Prostate gland (tissue), 2 donors: ENCODE measurements at regions not wholly inside any gene's neighbourhood (a gene's known extent, or its start where the extent isn't known, plus 50 kb on each side); places are given as distances from the start of the nearest gene placed in this dataset.

Experiments
- DNase-seq: peaks from one replicate; pipeline ENCODE4 v3.0.0-alpha.2; 2019; ENCODE audit warnings: low spot score
- H3K27ac ChIP-seq, 2 donors: fragments of 200-600 bp; sonication (generic); 2 replicates each; pipeline ENCODE4 v1.5.1; 2017 to 2019
- H3K27me3 ChIP-seq: fragments of 200-600 bp; sonication (generic); replicated peaks from 2 replicates; pipeline ENCODE4 v1.5.1; 2019; ENCODE audit not compliant: insufficient read depth
- H3K36me3 ChIP-seq, 2 donors: fragments of 200-600 bp; sonication (generic); 1 replicate in 1 of 2; 2 replicates in 1 of 2; pipeline versions ENCODE4 v1.5.1 to v1.8.1; 2017 to 2019
- H3K4me1 ChIP-seq: fragments of 200-600 bp; sonication (generic); replicated peaks from 2 replicates; pipeline ENCODE4 v1.5.1; 2019
- H3K4me3 ChIP-seq, 2 donors: fragments of 200-600 bp; sonication (generic); 2 replicates each; pipeline ENCODE4 v1.5.1; 2017 to 2019
- H3K9me3 ChIP-seq: fragments of 200-600 bp; sonication (generic); 2 replicates; pipeline ENCODE4 v1.5.1; 2017
- POLR2A ChIP-seq: fragments of 450-650 bp; IDR thresholded peaks from one replicate; pipeline ENCODE4 v1.6.1; 2016; ENCODE audit warnings: antibody characterized with exemption, mild to moderate bottlenecking
- POLR2AphosphoS5 ChIP-seq: sonication (generic); formaldehyde crosslinking; IDR thresholded peaks from one replicate; pipeline ENCODE4 v1.6.1; 2017; ENCODE audit warnings: antibody characterized with exemption
- WGBS: methylation state at CpG from one replicate; pipeline ENCODE4 v1.1.5; 2018; 5-methylcytosine and 5-hydroxymethylcytosine counted together
- intact Hi-C: fragments of 100-400 bp; cut with DNase I; formaldehyde crosslinking; loops from one replicate; pipeline ENCODE4 v1.14.2; 2022
- TF ChIP-seq, protein P1 (sequence below), 4 experiments: fragments of 200-600 bp in 2 of 4; fragments of 450-650 bp in 2 of 4; sonication (generic) in 2 of 4; IDR thresholded peaks; 1 replicate in 3 of 4; 2 replicates in 1 of 4; pipeline ENCODE4 v1.5.1; 2016 to 2019; ENCODE audit warnings: antibody characterized with exemption in 4 of 4, mild to moderate bottlenecking in 2 of 4, moderate library complexity in 2 of 4

DNA sequence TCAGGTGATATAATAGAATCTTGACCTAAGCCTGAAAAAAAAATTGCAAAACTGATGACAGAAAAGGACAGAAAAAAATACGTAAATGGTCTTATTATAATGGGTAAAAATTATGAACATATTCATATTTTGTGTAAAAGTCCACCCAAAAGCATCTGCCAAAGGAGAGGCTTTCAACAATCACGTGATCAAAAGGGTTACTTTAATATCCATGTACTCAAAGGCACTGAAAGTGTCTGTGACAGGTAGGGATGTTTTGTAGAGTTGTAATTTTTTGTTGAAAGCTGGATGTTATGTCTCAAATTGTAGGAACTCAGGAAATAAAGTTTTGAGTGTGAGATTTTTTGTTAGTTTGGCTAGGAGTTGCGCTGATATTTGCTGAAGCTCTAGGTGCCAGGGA, 144.8 kb upstream of the GALNTL6 start:
- Histone ChIP-seq H3K36me3 (no peaks in the 10 kb centered on the region), H3K9me3 (no peaks in the 10 kb centered on the region), H3K27ac (no peak overlapping the region), H3K4me3 (no peak overlapping the region), H3K4me1 (no peaks in the 10 kb centered on the region), H3K27me3 (no peaks in the 10 kb centered on the region)
- TF ChIP-seq POLR2A (no peak), POLR2AphosphoS5 (no peak)
- TF ChIP-seq, protein P1, sequence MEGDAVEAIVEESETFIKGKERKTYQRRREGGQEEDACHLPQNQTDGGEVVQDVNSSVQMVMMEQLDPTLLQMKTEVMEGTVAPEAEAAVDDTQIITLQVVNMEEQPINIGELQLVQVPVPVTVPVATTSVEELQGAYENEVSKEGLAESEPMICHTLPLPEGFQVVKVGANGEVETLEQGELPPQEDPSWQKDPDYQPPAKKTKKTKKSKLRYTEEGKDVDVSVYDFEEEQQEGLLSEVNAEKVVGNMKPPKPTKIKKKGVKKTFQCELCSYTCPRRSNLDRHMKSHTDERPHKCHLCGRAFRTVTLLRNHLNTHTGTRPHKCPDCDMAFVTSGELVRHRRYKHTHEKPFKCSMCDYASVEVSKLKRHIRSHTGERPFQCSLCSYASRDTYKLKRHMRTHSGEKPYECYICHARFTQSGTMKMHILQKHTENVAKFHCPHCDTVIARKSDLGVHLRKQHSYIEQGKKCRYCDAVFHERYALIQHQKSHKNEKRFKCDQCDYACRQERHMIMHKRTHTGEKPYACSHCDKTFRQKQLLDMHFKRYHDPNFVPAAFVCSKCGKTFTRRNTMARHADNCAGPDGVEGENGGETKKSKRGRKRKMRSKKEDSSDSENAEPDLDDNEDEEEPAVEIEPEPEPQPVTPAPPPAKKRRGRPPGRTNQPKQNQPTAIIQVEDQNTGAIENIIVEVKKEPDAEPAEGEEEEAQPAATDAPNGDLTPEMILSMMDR (IDR thresholded peaks at IDR 0.05) = no peak
- WGBS = 87% methylated on average over 3 of the region's 3 CpGs
- intact Hi-C loops = no loop called here
- DNase-seq = no peak

DNA sequence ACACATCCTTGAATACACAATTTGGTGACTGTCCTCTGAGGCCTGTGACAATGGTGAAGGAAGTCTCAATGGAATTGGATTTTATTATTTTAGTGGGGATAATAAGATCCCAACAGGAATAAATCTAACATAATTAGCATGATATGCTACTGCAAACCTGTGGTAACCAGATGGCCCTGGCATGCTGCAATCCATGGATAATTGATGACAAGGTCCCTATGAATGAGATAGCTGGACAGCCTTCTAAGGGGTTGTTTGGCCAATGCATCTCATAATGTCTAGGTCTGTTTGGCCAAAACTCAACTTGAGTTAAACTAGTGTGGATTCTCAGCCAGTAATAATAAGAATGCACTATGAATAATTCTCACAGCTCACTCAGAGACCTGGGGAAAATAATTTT, 145.3 kb upstream of the GALNTL6 start:
- no peak overlapping the region for H3K27ac ChIP-seq
- no peaks in the 10 kb centered on the region for H3K36me3 ChIP-seq
- no peak for TF ChIP-seq POLR2AphosphoS5
- intact Hi-C loops = no loop called here
- no peak overlapping the region for H3K4me3 ChIP-seq
- no peaks in the 10 kb centered on the region for H3K4me1 ChIP-seq
- H3K27me3 ChIP-seq = no peaks in the 10 kb centered on the region
- H3K9me3 ChIP-seq = no peaks in the 10 kb centered on the region
- no peak for DNase-seq

DNA sequence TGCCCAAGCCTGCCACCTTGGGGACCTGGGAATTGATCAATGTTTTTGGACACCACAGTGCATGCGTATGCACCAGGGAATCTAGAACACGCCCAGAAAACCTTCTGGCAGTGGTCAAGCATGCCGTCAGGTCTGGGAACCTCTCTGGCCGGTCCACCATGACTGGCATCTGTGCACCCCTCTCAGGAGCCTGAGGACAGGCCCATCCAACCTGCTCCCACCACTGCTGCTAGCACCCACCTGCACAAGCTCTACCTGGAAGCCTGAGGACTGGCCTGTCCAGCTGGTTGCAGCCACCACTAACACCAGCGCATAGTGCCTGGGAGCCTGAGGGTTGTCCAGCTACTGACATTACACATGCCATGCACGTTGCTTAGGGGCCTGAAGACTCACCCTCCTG, 162.1 kb upstream of the GALNTL6 start:
- WGBS = 93% methylated on average over 6 of the region's 6 CpGs
- no peak for DNase-seq
- intact Hi-C loops = no loop called here

DNA sequence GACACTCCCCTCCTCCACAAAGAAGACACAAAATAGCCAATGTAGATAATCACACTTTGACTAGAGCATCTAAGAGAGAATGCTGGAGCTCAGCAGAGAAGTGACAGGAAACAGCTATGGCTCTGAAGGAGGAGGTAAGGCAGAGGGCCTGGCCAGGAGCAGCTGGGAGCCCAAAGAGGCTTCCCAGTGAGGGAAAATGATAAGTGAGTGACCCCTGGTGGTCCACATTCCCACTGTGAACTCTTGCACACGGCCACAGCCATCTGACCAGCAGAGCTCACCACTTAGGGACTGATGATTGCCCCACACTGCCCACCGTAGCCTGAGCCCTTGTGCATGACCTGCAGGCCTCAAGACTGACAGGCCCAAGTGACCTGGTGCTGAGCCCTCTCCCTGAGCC, 162.7 kb upstream of the GALNTL6 start:
- TF ChIP-seq POLR2AphosphoS5 = no peak
- no peak for TF ChIP-seq POLR2A
- TF ChIP-seq, protein P1 (IDR thresholded peaks at IDR 0.05) = no peak
- Histone ChIP-seq H3K27ac (no peak overlapping the region), H3K4me3 (no peak overlapping the region), H3K9me3 (no peaks in the 10 kb centered on the region), H3K4me1 (no peaks in the 10 kb centered on the region), H3K27me3 (no peaks in the 10 kb centered on the region), H3K36me3 (no peaks in the 10 kb centered on the region)
- intact Hi-C loops = no loop called here
- no peak for DNase-seq
- 71% methylated on average over 2 of the region's 2 CpGs for WGBS

More for the DNA sequence above, 162.1 kb upstream of the GALNTL6 start:
- no peak overlapping the region for H3K4me3 ChIP-seq
- no peaks in the 10 kb centered on the region for H3K27me3 ChIP-seq
- no peaks in the 10 kb centered on the region for H3K9me3 ChIP-seq
- no peak for TF ChIP-seq POLR2AphosphoS5
- TF ChIP-seq, protein P1 (IDR thresholded peaks at IDR 0.05) = no peak
- TF ChIP-seq POLR2A = no peak
- no peaks in the 10 kb centered on the region for H3K4me1 ChIP-seq
- H3K27ac ChIP-seq = no peak overlapping the region
- no peaks in the 10 kb centered on the region for H3K36me3 ChIP-seq

DNA sequence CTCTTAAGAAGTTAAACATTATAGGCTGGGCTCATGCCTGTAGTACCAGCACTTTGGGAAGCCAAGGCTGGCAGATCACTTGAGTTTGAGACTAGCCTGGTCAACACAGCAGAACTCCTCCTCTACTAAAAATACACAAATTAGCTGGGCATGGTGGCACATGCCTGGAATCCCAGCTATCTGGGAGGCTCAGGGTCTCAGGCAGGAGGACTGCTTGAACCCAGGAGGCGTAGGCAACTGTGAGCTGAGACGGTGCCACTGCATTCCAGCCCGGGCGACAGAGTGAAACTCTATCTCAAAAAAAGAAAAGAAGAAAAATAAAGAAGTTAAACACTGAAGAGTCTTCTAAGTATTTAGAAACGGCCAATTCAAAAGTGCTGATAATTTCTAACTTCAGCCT, 164.3 kb upstream of the GALNTL6 start:
- Histone ChIP-seq H3K9me3 (no peaks in the 10 kb centered on the region), H3K36me3 (no peaks in the 10 kb centered on the region), H3K4me3 (no peak overlapping the region), H3K4me1 (no peaks in the 10 kb centered on the region), H3K27ac (no peak overlapping the region), H3K27me3 (no peaks in the 10 kb centered on the region)
- 33% methylated on average over 5 of the region's 5 CpGs for WGBS
- TF ChIP-seq POLR2AphosphoS5 (no peak), POLR2A (no peak)
- TF ChIP-seq, protein P1 (IDR thresholded peaks at IDR 0.05) = no peak
- intact Hi-C loops = no loop called here
- no peak for DNase-seq
